Astrocyte (in vitro differentiated cells and primary cell): ENCODE measurements at regions not wholly inside any gene's neighbourhood (a gene's known extent, or its start where the extent isn't known, plus 50 kb on each side); places are given as distances from the start of the nearest gene placed in this dataset.

Source experiments
- DNase-seq: peaks from one replicate; pipeline ENCODE4 v3.0.0-alpha.2; 2010; ENCODE audit warnings: low read depth
- FAIRE-seq: peaks from 2 replicates; lab custom pipeline; 2011; peaks lifted over from hg19 to GRCh38; lab: Jason Lieb, UNC
- H2AFZ ChIP-seq: 2 replicates; pipeline ENCODE4 v1.6.0; 2012; ENCODE audit warnings: low read depth, low read length, inconsistent platforms
- H3K27ac ChIP-seq: 2 replicates; pipeline ENCODE4 v1.5.1; 2011; ENCODE audit warnings: low read depth, low read length, inconsistent platforms
- H3K27me3 ChIP-seq: 2 replicates; pipeline ENCODE4 v1.6.0; 2011; ENCODE audit warnings: low read length, inconsistent platforms; ENCODE audit not compliant: insufficient read depth
- H3K36me3 ChIP-seq: 2 replicates; pipeline ENCODE4 v1.5.1; 2011; ENCODE audit warnings: low read length, inconsistent platforms; ENCODE audit not compliant: insufficient read depth
- H3K4me1 ChIP-seq: 2 replicates; pipeline ENCODE4 v1.5.1; 2011; ENCODE audit warnings: low read length, inconsistent platforms; ENCODE audit not compliant: insufficient read depth
- H3K4me2 ChIP-seq: 2 replicates; pipeline ENCODE4 v1.6.0; 2012; ENCODE audit warnings: low read length, inconsistent platforms
- H3K4me3 ChIP-seq: 2 replicates; pipeline ENCODE4 v1.5.1; 2011; ENCODE audit warnings: low read depth, mild to moderate bottlenecking, low read length, inconsistent platforms; ENCODE audit not compliant: insufficient read depth
- H3K79me2 ChIP-seq: 2 replicates; pipeline ENCODE4 v1.6.0; 2012; ENCODE audit warnings: mild to moderate bottlenecking, low read length, inconsistent platforms; ENCODE audit not compliant: insufficient read depth
- H3K9ac ChIP-seq: 2 replicates; pipeline ENCODE4 v1.6.0; 2012; ENCODE audit warnings: mild to moderate bottlenecking, low read length, inconsistent platforms
- H3K9me3 ChIP-seq: 2 replicates; pipeline ENCODE4 v1.5.1; 2012; ENCODE audit warnings: low read depth, mild to moderate bottlenecking, low read length, inconsistent platforms; ENCODE audit not compliant: insufficient read depth
- H4K20me1 ChIP-seq: 2 replicates; pipeline ENCODE4 v1.6.0; 2012; ENCODE audit warnings: low read length, inconsistent platforms; ENCODE audit not compliant: insufficient read depth
- H3K27ac Mint-ChIP-seq: one replicate; pipeline ENCODE4 v1.8.0; 2021; ENCODE audit warnings: mild to moderate bottlenecking, mixed read lengths; ENCODE audit not compliant: unreplicated experiment
- H3K27me3 Mint-ChIP-seq: one replicate; pipeline ENCODE4 v1.8.0; 2021; ENCODE audit warnings: low read depth, mixed read lengths; ENCODE audit not compliant: unreplicated experiment
- H3K36me3 Mint-ChIP-seq: one replicate; pipeline ENCODE4 v1.8.0; 2021; ENCODE audit warnings: low read depth, mixed read lengths; ENCODE audit not compliant: unreplicated experiment
- H3K4me1 Mint-ChIP-seq: one replicate; pipeline ENCODE4 v1.8.0; 2021; ENCODE audit warnings: low read depth, mixed read lengths; ENCODE audit not compliant: unreplicated experiment
- H3K4me3 Mint-ChIP-seq: one replicate; pipeline ENCODE4 v1.8.0; 2021; ENCODE audit warnings: mild to moderate bottlenecking, moderate library complexity, mixed read lengths; ENCODE audit not compliant: unreplicated experiment
- H3K9me3 Mint-ChIP-seq: one replicate; pipeline ENCODE4 v1.8.0; 2021; ENCODE audit warnings: mild to moderate bottlenecking, mixed read lengths; ENCODE audit not compliant: unreplicated experiment
- EZH2 ChIP-seq: IDR thresholded peaks from 2 replicates; pipeline ENCODE4 v1.6.1; 2012; ENCODE audit warnings: mild to moderate bottlenecking, low read length, inconsistent platforms; ENCODE audit not compliant: insufficient read depth
- TF ChIP-seq, protein P1 (sequence below): IDR thresholded peaks from 2 replicates; pipeline ENCODE4 v1.5.1; 2011; ENCODE audit warnings: low read depth, mild to moderate bottlenecking, inconsistent platforms, low read length, moderate library complexity; ENCODE audit not compliant: insufficient read depth

- TF ChIP-seq, protein P1, sequence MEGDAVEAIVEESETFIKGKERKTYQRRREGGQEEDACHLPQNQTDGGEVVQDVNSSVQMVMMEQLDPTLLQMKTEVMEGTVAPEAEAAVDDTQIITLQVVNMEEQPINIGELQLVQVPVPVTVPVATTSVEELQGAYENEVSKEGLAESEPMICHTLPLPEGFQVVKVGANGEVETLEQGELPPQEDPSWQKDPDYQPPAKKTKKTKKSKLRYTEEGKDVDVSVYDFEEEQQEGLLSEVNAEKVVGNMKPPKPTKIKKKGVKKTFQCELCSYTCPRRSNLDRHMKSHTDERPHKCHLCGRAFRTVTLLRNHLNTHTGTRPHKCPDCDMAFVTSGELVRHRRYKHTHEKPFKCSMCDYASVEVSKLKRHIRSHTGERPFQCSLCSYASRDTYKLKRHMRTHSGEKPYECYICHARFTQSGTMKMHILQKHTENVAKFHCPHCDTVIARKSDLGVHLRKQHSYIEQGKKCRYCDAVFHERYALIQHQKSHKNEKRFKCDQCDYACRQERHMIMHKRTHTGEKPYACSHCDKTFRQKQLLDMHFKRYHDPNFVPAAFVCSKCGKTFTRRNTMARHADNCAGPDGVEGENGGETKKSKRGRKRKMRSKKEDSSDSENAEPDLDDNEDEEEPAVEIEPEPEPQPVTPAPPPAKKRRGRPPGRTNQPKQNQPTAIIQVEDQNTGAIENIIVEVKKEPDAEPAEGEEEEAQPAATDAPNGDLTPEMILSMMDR = no peak
- no peak for TF ChIP-seq EZH2
- Histone ChIP-seq H3K36me3 (no peaks in the 10 kb centered on the region), H2AFZ (no peak overlapping the region), H3K9ac (no peak overlapping the region), H3K4me2 (no peak overlapping the region), H3K27me3 (no peaks in the 10 kb centered on the region), H3K9me3 (no peaks in the 10 kb centered on the region), H3K4me1 (peaks cover 7% of the 10 kb centered on the region), H4K20me1 (no peaks in the 10 kb centered on the region), H3K4me3 (no peak overlapping the region), H3K79me2 (no peaks in the 10 kb centered on the region), H3K27ac (no peak overlapping the region)
- Mint-ChIP-seq H3K4me1 (peaks cover 6% of the 10 kb centered on the region), H3K36me3 (no peaks in the 10 kb centered on the region), H3K27me3 (no peaks in the 10 kb centered on the region), H3K4me3 (no peak overlapping the region), H3K9me3 (no peaks in the 10 kb centered on the region), H3K27ac (no peak overlapping the region)
- FAIRE-seq (no peak), DNase-seq (no peak)
Measured at GRCh38 chr12:78804262-78804661, 60.3 kb upstream of the SYT1 start.
